HepG2 (cell line): ENCODE measurements at regions not wholly inside any gene's neighbourhood (a gene's known extent, or its start where the extent isn't known, plus 50 kb on each side); places are given as distances from the start of the nearest gene placed in this dataset.
A peak's percentile ranks its signal among the peaks of the same experiment; 100 is the strongest.

Experiments
- ATAC-seq: fragments of 200-7000 bp; cut with Tn5 transposase; 3 replicates; pipeline ENCODE4 v1.9.1; 2020; ENCODE audit warnings: mild to moderate bottlenecking, moderate library complexity
- BruUV-seq: library from RNA; stranded (reverse); fragments of 400-500 nt; replicated peaks from 2 replicates; lab custom pipeline; 2021; lab: Mats Ljungman, UMichigan
- CTCF ChIA-PET: fragments of 300-600 bp; formaldehyde crosslinking; extraction: SDS; loops from one replicate; lab custom pipeline; 2021; ENCODE audit warnings: low total read pairs, inconsistent platforms, low intra/inter-chr PET ratio; lab: Yijun Ruan, JAX
- POLR2A ChIA-PET: fragments of 350-600 bp; sonication (Branson Sonifier 250); formaldehyde crosslinking; loops from one replicate; lab custom pipeline; 2020; ENCODE audit warnings: antibody characterized with exemption, inconsistent platforms; lab: Yijun Ruan, JAX
- DNase-seq: peaks from one replicate; pipeline ENCODE4 v3.0.0-alpha.2; 2015; ENCODE audit warnings: low spot score
- FAIRE-seq: peaks from 3 replicates; lab custom pipeline; 2011; peaks lifted over from hg19 to GRCh38; lab: Jason Lieb, UNC
- H2AFZ ChIP-seq: one replicate; pipeline ENCODE4 v1.6.1; 2011; ENCODE audit warnings: low read length, inconsistent platforms
- H3K27ac ChIP-seq: fragments of 300-600 bp; 3 replicates; pipeline ENCODE4 v1.8.0; 2011; ENCODE audit warnings: mixed run types, mild to moderate bottlenecking, mixed read lengths, low read length, inconsistent platforms; ENCODE audit not compliant: insufficient read depth; ENCODE audit errors: extremely low read length
- H3K27me3 ChIP-seq, 2 experiments: fragments of 200-600 bp in 1 of 2; 2 replicates in 1 of 2; 3 replicates in 1 of 2; pipeline versions ENCODE4 v1.6.0 to v1.8.0; 2011; ENCODE audit warnings: low read length in 2 of 2, mild to moderate bottlenecking in 2 of 2, moderate library complexity in 2 of 2, inconsistent platforms in 1 of 2; ENCODE audit not compliant: insufficient read depth in 2 of 2, control insufficient read depth in 1 of 2
- H3K36me3 ChIP-seq, 2 experiments: fragments of 200-600 bp in 1 of 2; replicated peaks in 1 of 2; 2 replicates in 1 of 2; 3 replicates in 1 of 2; pipeline versions ENCODE4 v1.5.1 to v1.8.0; 2011; ENCODE audit warnings: low read length in 2 of 2, inconsistent platforms in 1 of 2; ENCODE audit not compliant: insufficient read depth in 2 of 2, control insufficient read depth in 1 of 2
- H3K4me1 ChIP-seq: 2 replicates; pipeline ENCODE4 v1.5.1; 2012; ENCODE audit warnings: low read length, inconsistent platforms; ENCODE audit not compliant: insufficient read depth
- H3K4me2 ChIP-seq: 2 replicates; pipeline ENCODE4 v1.6.0; 2011; ENCODE audit warnings: low read depth, low read length, inconsistent platforms
- H3K4me3 ChIP-seq, 3 experiments: fragments of 200-600 bp in 1 of 3; sonication (generic), shearing (Covaris generic) in 1 of 3; replicated peaks in 1 of 3; 2 replicates each; pipeline ENCODE4 v1.5.1; 2011 to 2016; ENCODE audit warnings: low read length in 3 of 3, inconsistent platforms in 2 of 3, low read depth in 2 of 3, mild to moderate bottlenecking in 2 of 3, control low read depth in 1 of 3, mixed read lengths in 1 of 3; ENCODE audit not compliant: insufficient read depth in 1 of 3
- H3K79me2 ChIP-seq: one replicate; pipeline ENCODE4 v1.6.1; 2011; ENCODE audit warnings: low read length, inconsistent platforms; ENCODE audit not compliant: insufficient read depth
- H3K9ac ChIP-seq: 2 replicates; pipeline ENCODE4 v1.6.0; 2011; ENCODE audit warnings: mild to moderate bottlenecking, low read depth, low read length, inconsistent platforms; ENCODE audit not compliant: insufficient read depth
- H3K9me3 ChIP-seq: 2 replicates; pipeline ENCODE4 v1.5.1; 2012; ENCODE audit warnings: mild to moderate bottlenecking, low read length
- H4K20me1 ChIP-seq: 2 replicates; pipeline ENCODE4 v1.6.0; 2011; ENCODE audit warnings: inconsistent platforms, mild to moderate bottlenecking, low read length, moderate library complexity; ENCODE audit not compliant: insufficient read depth
- BATF2 ChIP-seq: sonication (generic); formaldehyde crosslinking; IDR thresholded peaks from 2 replicates; pipeline ENCODE4 v1.8.0; 2022; ENCODE audit warnings: mild to moderate bottlenecking, missing genetic modification reagents, moderate library complexity
- CTCF ChIP-seq: sonication (generic); formaldehyde crosslinking; IDR thresholded peaks from 2 replicates; pipeline ENCODE4 v1.5.0; 2020; ENCODE audit warnings: mild to moderate bottlenecking, missing genetic modification reagents, moderate library complexity
- FOSL2 ChIP-seq: sonication (generic); formaldehyde crosslinking; IDR thresholded peaks from 2 replicates; pipeline ENCODE4 v1.4.0; 2020; ENCODE audit warnings: missing genetic modification reagents
- GATA4 ChIP-seq: sonication (generic); IDR thresholded peaks from 2 replicates; pipeline ENCODE4 v1.6.1; 2016; ENCODE audit warnings: antibody characterized with exemption, low read depth, borderline replicate concordance
- HBP1 ChIP-seq: IDR thresholded peaks from 2 replicates; pipeline ENCODE4 v1.6.1; 2016; ENCODE audit warnings: low read depth, control low read depth
- HDAC6 ChIP-seq: fragments of 200-600 bp; sonication (generic); IDR thresholded peaks from 2 replicates; pipeline ENCODE4 v1.7.0; 2017; ENCODE audit warnings: mild to moderate bottlenecking, antibody characterized with exemption, low read length, low read depth
- HMGA1 ChIP-seq: sonication (generic); formaldehyde crosslinking; conservative IDR thresholded peaks from 2 replicates; pipeline ENCODE4 v1.4.0; 2020; ENCODE audit warnings: missing genetic modification reagents
- MEIS2 ChIP-seq: sonication (generic); formaldehyde crosslinking; IDR thresholded peaks from 2 replicates; pipeline ENCODE4 v1.9.0; 2021; ENCODE audit warnings: mild to moderate bottlenecking, missing genetic modification reagents
- MIER3 ChIP-seq: IDR thresholded peaks from 2 replicates; pipeline ENCODE4 v1.6.1; 2016; ENCODE audit warnings: missing compliant biosample characterization, borderline replicate concordance
- NKX3-1 ChIP-seq: sonication (generic); formaldehyde crosslinking; IDR thresholded peaks from 2 replicates; pipeline ENCODE4 v1.5.0; 2020; ENCODE audit warnings: missing genetic modification reagents
- RXRB ChIP-seq: IDR thresholded peaks from 2 replicates; pipeline ENCODE4 v1.6.1; 2016; ENCODE audit warnings: borderline replicate concordance, missing genetic modification reagents, missing compliant biosample characterization
- STAG1 ChIP-seq: sonication (generic); formaldehyde crosslinking; IDR thresholded peaks from 2 replicates; pipeline ENCODE4 v1.4.0; 2020; ENCODE audit warnings: missing genetic modification reagents
- U2AF2 ChIP-seq: fragments of 200-400 bp; formaldehyde crosslinking; IDR thresholded peaks from 2 replicates; pipeline ENCODE4 v1.6.1; 2017; ENCODE audit warnings: low read depth, mild to moderate bottlenecking, low read length
- ZFAT ChIP-seq: sonication (generic); formaldehyde crosslinking; conservative IDR thresholded peaks from 2 replicates; pipeline ENCODE4 v1.8.1; 2023; ENCODE audit warnings: missing genetic modification reagents, inconsistent platforms
- ZFX ChIP-seq: sonication (generic); formaldehyde crosslinking; IDR thresholded peaks from 2 replicates; pipeline ENCODE4 v1.4.0; 2020; ENCODE audit warnings: mild to moderate bottlenecking, low read depth, missing genetic modification reagents, moderate library complexity
- ZFY ChIP-seq: sonication (generic); formaldehyde crosslinking; IDR thresholded peaks from 2 replicates; pipeline ENCODE4 v1.4.0; 2020; ENCODE audit warnings: missing genetic modification reagents
- ZMYM2 ChIP-seq: sonication (generic); formaldehyde crosslinking; IDR thresholded peaks from 2 replicates; pipeline ENCODE4 v1.8.0; 2022; ENCODE audit warnings: mild to moderate bottlenecking, missing genetic modification reagents
- ZNF260 ChIP-seq: sonication (generic); formaldehyde crosslinking; IDR thresholded peaks from 2 replicates; pipeline ENCODE4 v1.4.0; 2020; ENCODE audit warnings: missing genetic modification reagents, low read depth, mild to moderate bottlenecking, borderline replicate concordance
- ZNF333 ChIP-seq: sonication (generic); formaldehyde crosslinking; IDR thresholded peaks from 2 replicates; pipeline ENCODE4 v1.4.0; 2020; ENCODE audit warnings: mild to moderate bottlenecking, missing genetic modification reagents, borderline replicate concordance
- ZNF414 ChIP-seq: sonication (generic); formaldehyde crosslinking; IDR thresholded peaks from 2 replicates; pipeline ENCODE4 v1.5.0; 2020; ENCODE audit warnings: missing genetic modification reagents
- WGBS: methylation state at CpG from one replicate; pipeline ENCODE4 v1.1.6; 2017; ENCODE audit warnings: low lambda C conversion rate; 5-methylcytosine and 5-hydroxymethylcytosine counted together
- in situ Hi-C: cut with HindIII; loops from 2 replicates; pipeline ENCODE4 v1.10.0; 2017; ENCODE audit warnings: low pct_unique_long_range_greater_than_20kb; ENCODE audit not compliant: extremely low pct_ligation_motif_present
- intact Hi-C: fragments of 100-400 bp; cut with micrococcal nuclease; formaldehyde crosslinking; loops from one replicate; pipeline ENCODE4 v1.10.0; 2022; ENCODE audit not compliant: unreplicated experiment

GRCh38 chr14:100419856-100420255 is 96.7 kb downstream of the SLC25A47 start:
- Histone ChIP-seq H3K4me3 (no peak overlapping the region), H3K4me1 (no peaks in the 10 kb centered on the region), H3K27me3 (no peaks in the 10 kb centered on the region), H3K27ac (no peak overlapping the region), H3K79me2 (no peaks in the 10 kb centered on the region), H3K9me3 (no peaks in the 10 kb centered on the region), H3K9ac (no peak overlapping the region), H3K36me3 (no peaks in the 10 kb centered on the region), H2AFZ (no peak overlapping the region), H3K4me2 (no peak overlapping the region), H4K20me1 (no peaks in the 10 kb centered on the region)
- intact Hi-C loops (loop anchor here (1.0 kb wide), 1 partner anchor 35 kb away; no protein-coding TSS in a partner anchor), in situ Hi-C loops (loop anchor here (5.0 kb wide), 2 partner anchors 33 to 222 kb away; no protein-coding TSS in a partner anchor)
- WGBS: 78% methylated on average over 3 of the region's 4 CpGs
- peak; percentile 85 for ATAC-seq
- no TSS peak for BruUV-seq
- CTCF ChIA-PET: interaction anchor here (1.4 to 1.5 kb wide), 2 partner anchors 35 to 36 kb away, joined by 7 to 8 read pairs; no protein-coding TSS in a partner anchor
- POLR2A ChIA-PET: no interaction called here
- DNase-seq: peak; percentile 12
- no peak for FAIRE-seq
- TF ChIP-seq FOSL2 (no peak), MEIS2 (no peak), GATA4 (no peak), ZNF414 (CRISPR knock-in tag) (no peak), ZFX (CRISPR knock-in tag) (peak; percentile 37; the same call in 1 of the 2 replicates), NKX3-1 (CRISPR knock-in tag) (no peak), U2AF2 (no peak), RXRB (CRISPR knock-in tag) (no peak), BATF2 (no peak), MIER3 (CRISPR knock-in tag) (no peak), ZFAT (no peak), STAG1 (peak; percentile 45), HBP1 (CRISPR knock-in tag) (no peak), ZMYM2 (CRISPR knock-in tag) (no peak), HMGA1 (no peak), HDAC6 (no peak), ZFY (CRISPR knock-in tag) (peak; percentile 26; the same call in 1 of the 2 replicates), ZNF260 (CRISPR knock-in tag) (no peak), CTCF (CRISPR knock-in tag) (peak; percentile 56), ZNF333 (CRISPR knock-in tag) (no peak)
